GM03348 (cell line): ENCODE measurements at regions not wholly inside any gene's neighbourhood (a gene's known extent, or its start where the extent isn't known, plus 50 kb on each side); places are given as distances from the start of the nearest gene placed in this dataset.

ENCODE experiments used
- DNase-seq: peaks from one replicate; pipeline ENCODE4 v3.0.0; 2012; ENCODE audit warnings: low spot score

DNA sequence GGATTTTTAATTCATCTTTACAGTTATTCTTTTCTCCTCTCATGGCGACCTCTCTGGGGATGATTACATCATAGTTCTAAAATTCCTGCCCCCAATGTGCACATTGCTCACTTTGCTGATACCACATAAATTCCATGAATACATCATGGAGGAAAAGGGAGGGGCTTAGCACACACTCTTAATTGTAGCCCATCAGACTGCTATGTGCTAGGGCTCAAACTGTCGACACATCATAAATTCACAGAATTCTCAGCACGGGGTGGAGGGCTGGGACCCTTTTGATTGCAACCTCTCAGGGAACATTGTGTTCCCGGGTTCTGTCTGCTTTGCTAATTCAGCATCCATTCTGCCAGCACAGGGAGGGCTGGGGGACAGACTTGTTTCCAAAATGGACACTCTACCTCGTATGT is 592.9 kb downstream of the BCOR start:
- DNase-seq, result no peak

- DNase-seq, result no peak
Observed at GRCh38 chrX:39506131-39506530, 591.6 kb downstream of the BCOR start.

DNA sequence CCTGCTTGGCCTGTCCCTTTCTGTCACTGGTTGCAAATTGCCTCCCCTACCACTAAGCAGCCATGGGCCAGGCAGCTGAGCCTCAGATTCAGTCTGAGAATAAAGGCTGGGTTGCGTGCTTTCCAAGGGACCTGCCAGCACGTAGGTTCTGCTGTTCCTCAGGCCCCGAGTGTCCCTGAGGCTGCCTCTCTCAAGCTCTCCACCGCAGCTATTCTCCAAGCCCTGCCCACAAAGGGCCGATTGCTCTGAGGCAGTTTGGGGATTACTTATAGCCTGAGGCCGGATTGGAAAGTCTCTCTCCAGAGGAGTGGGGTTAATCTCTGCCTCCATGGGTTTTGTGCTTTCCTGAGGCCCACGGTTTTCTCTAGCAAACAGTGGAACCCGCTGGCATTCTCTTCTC is 590.7 kb downstream of the BCOR start:
- DNase-seq, result no peak

- no peak for DNase-seq
Observed at GRCh38 chrX:39507617-39508299, 590.0 kb downstream of the BCOR start.

- no peak for DNase-seq
Observed at GRCh38 chrX:39508300-39508692, 589.5 kb downstream of the BCOR start.

GRCh38 chrX:39509157-39509556 is 588.6 kb downstream of the BCOR start:
- no peak for DNase-seq

DNA sequence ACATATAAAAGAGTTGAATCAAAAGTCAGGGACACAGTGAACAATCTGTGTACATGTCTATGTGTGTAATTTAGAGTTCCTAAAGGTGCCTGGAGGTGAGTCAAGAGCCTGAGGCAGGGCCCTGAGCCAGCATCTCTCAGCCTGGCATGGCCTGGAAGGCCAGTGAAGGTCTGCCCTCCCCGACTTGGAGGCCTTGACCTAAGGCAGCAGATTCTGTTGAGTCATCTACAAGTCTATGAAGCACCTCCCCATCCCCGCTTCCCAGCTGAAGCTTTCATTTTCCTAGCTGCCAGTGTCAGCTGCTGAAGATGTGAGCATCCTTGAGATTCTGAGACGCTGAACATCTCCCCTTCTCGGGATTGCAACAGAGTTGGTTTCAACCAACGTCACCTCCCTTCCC is 583.9 kb downstream of the BCOR start:
- no peak for DNase-seq

DNA sequence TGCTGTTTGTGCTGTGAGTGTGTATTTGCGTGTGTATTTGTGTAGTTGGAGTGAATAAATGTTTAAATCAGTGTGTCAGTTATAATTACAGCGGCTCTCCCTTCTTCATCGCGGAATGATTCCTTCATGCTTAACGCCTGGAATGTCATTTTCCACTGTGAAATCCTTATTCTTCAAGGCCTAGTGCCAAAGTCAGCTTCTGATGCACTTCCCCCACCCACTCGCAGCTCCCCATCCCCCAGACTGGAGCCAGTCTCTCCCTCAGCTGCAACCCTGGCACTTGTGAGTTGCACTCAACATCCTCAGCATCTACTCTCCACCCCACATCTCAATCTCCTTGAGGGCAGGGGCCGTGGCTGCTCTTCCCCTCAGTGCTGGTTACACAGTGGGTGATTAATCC is 583.0 kb downstream of the BCOR start:
- DNase-seq, result no peak

GRCh38 chrX:39516427-39516841 is 581.3 kb downstream of the BCOR start:
- DNase-seq, result no peak

- no peak for DNase-seq
Observed at GRCh38 chrX:39518476-39519029, 579.2 kb downstream of the BCOR start.

GRCh38 chrX:39519030-39519488 is 578.7 kb downstream of the BCOR start:
- no peak for DNase-seq

GRCh38 chrX:39519566-39520301 is 578.0 kb downstream of the BCOR start:
- no peak for DNase-seq

DNA sequence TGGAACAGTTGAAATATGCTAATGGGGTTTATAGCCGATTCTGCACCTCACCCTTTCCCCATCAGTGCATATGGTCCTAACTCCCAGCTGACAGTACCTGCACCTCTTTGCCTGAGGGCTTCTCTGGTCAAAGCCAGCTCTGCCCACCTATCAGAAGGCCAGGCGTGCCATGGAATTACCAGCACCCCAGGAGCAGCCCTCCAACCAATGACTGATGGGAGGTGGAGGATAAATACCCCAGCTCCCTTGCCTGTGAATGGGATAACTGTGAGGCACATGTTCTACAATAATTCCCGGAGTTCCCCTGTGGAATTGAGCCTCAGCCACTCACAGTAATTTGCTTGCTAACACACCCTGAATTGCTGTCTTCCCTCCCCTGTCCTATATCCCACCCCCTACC is 572.0 kb downstream of the BCOR start:
- no peak for DNase-seq

DNA sequence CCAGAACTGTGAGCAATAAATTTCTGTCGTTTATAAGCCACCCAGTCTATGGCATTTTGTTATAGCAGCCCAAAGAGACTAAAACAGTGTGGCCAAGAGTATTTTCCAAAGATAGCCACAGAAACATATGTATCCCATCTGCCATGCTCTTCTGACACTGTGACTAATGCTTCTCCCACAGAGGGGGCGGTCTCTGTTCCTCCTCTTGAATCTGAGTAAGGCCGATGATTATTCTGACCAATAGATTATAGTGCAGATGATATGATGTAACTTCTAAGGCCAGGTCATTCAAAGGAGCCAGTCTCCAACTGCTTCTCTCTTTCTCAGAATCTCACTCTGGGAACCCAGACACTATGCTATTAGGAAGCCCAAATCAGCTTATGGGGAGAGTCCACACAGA is 570.7 kb downstream of the BCOR start:
- DNase-seq, result peak; percentile 42

DNA sequence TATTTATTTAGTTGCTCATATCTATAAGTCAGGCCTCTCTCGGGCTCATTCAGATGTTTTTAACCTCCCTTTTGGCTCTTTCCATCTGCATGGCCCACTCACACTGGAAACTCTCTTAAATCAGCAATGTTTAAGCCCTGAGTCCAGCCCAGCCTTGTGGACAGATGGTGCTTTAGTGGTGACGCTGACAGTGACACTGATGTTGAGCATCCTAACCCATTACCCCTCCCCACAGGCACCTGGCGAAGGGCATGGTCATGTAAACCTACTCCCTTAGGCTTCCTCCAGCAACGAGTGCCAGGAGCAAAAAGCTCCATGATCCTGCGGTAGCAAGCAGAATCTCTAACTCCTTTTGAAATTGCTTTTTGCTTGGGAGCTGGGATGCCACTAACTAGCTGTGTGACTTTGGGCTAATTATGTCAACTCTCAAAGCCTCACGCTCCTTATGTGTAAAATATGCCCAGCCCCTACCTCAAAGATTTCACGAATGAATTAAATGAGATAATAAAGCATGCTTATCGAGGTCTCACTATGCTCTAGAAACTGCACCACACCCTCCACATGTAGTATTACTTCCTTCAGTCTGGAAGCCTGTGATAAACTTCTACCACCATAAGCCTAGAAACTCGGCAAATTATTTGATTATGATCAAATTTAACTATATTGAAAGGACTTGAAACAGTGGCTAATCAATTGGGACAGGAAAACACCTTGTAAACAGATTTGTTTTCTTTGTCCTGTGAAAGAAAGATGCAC is 569.4 kb downstream of the BCOR start:
- no peak for DNase-seq

GRCh38 chrX:39532761-39533160 is 565.0 kb downstream of the BCOR start:
- DNase-seq, result no peak

DNA sequence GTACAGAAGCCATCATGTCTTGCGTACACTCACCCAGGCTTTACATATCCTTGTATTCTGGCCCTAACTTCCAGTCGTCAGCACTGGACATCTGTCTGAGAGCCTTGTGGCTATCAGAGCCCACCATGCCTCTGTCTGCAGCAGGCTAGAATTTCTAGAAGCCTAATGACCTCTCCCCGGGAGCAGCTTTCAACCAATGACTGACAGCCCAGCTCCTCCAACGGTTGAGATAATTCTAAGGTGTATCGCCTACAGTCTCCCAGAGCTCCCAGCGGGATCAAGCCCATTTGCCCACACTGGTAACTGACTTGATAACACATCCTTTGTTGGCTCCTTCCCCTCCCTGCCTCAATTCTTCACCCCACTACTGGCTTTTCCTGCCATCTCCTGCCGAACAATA is 562.8 kb downstream of the BCOR start:
- DNase-seq, result no peak

- no peak for DNase-seq
Observed at GRCh38 chrX:39536211-39536610, 561.5 kb downstream of the BCOR start.

DNA sequence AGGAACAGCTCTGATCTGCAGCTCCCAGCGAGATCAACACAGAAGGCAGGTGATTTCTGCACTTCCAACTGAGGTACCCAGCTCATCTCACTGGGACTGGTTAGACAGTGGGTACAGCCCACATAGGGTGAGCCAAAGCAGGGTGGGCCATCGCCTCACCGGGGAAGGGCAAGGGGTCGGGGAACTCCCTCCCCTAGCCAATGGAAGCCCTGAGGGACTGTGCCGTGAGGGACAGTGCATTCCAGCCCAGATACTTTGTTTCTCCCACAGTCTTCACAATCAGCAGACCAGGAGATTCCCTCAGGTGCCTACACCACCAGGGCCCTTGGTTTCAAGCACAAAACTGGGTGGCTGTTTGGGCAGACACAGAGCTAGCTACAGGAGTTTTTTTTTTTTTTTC is 555.9 kb downstream of the BCOR start:
- DNase-seq, result no peak

- DNase-seq, result no peak
Observed at GRCh38 chrX:39542316-39542715, 555.4 kb downstream of the BCOR start.

- DNase-seq, result peak; percentile 31
Observed at GRCh38 chrX:39550795-39551361, 546.9 kb downstream of the BCOR start.

- DNase-seq, result no peak
Observed at GRCh38 chrX:39551762-39552161, 546.0 kb downstream of the BCOR start.
